DMS 273 (cell line): ENCODE measurements at regions not wholly inside any gene's neighbourhood (a gene's known extent, or its start where the extent isn't known, plus 50 kb on each side); places are given as distances from the start of the nearest gene placed in this dataset.
A peak's percentile ranks its signal among the peaks of the same experiment; 100 is the strongest.

Source experiments
- DNase-seq: peaks from one replicate; lab custom pipeline; 2025; ENCODE audit not compliant: unreplicated experiment; lab: John Stamatoyannopoulos, UW

GRCh38 chr12:124094733-124095132, 121.7 kb downstream of the ZNF664 start:
- no peak for DNase-seq

- DNase-seq, result no peak
Observed at GRCh38 chr12:124096109-124096508, 123.1 kb downstream of the ZNF664 start.

- DNase-seq, result no peak
Observed at GRCh38 chr12:124096869-124097434, 123.9 kb downstream of the ZNF664 start.

GRCh38 chr12:124097701-124098100, 124.7 kb downstream of the ZNF664 start:
- no peak for DNase-seq

- peak; percentile 44 for DNase-seq
Observed at GRCh38 chr12:124098101-124098757, 125.2 kb downstream of the ZNF664 start.

- no peak for DNase-seq
Observed at GRCh38 chr12:124098887-124099286, 125.9 kb downstream of the ZNF664 start.

GRCh38 chr12:124099661-124100060, 126.6 kb downstream of the ZNF664 start:
- DNase-seq, result no peak

- DNase-seq, result no peak
Observed at GRCh38 chr12:124100572-124101178, 127.7 kb downstream of the ZNF664 start.

GRCh38 chr12:124105546-124105945, 132.5 kb downstream of the ZNF664 start:
- no peak for DNase-seq

GRCh38 chr12:124107351-124107750, 134.3 kb downstream of the ZNF664 start:
- DNase-seq, result no peak

- peak; percentile 34 for DNase-seq
Observed at GRCh38 chr12:124109760-124110159, 136.7 kb downstream of the ZNF664 start.

GRCh38 chr12:124110372-124110883, 137.4 kb downstream of the ZNF664 start:
- no peak for DNase-seq

- no peak for DNase-seq
Observed at GRCh38 chr12:124111006-124111405, 138.0 kb downstream of the ZNF664 start.

GRCh38 chr12:124114316-124114715, 141.3 kb downstream of the ZNF664 start:
- no peak for DNase-seq

GRCh38 chr12:124115496-124115895, 142.5 kb downstream of the ZNF664 start:
- no peak for DNase-seq

GRCh38 chr12:124115976-124116690, 143.1 kb downstream of the ZNF664 start:
- no peak for DNase-seq

GRCh38 chr12:124120739-124121138, 147.7 kb downstream of the ZNF664 start:
- no peak for DNase-seq

- DNase-seq, result no peak
Observed at GRCh38 chr12:124122722-124123121, 149.7 kb downstream of the ZNF664 start.

GRCh38 chr12:124123296-124124000, 150.4 kb downstream of the ZNF664 start:
- no peak for DNase-seq

- DNase-seq, result no peak
Observed at GRCh38 chr12:124125203-124125871, 152.3 kb downstream of the ZNF664 start.
